ENCODE measurements at regions not wholly inside any gene's neighbourhood (a gene's known extent, or its start where the extent isn't known, plus 50 kb on each side); places are given as distances from the start of the nearest gene placed in this dataset.
"Not testable (repeated sequence)": the region's sequence is repeated elsewhere in the genome, so short reads cannot be mapped to it uniquely, and the experiment has no call there.

DNA sequence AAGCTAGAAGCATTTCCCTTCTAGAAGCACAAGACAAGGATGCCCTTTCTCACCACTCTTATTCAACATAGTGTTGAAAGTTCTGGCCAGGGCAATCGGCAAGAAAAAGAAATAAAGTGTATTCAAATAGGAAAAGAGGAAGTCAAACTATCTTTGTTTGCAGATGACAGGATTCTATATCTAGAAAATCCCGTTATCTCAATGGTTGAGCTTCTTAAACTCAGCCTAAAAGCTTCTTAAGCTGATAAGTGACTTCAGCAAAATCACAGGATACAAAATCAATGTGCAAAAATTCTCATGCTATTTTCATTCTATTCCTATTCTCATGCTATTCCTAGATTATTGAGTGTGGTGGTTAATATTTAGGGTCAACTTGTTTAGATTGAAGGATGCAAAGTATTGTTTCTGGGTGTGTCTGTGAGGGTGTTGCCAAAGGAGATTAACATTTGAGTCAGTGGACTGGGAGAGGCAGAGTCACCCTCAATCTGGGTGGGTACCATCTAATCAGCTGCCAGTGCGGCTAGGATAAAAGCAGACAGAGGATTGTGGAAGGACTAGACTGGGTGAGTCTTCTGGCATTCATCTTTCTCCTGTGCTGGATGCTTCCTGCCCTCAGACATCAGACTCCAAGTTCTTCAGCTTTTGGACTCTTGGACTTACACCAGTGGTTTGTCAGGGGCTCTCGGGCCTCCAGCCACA, 111.9 kb downstream of the LSMEM1 start:
- DNase-seq (ENCODE audit: low read depth), result not testable (repeated sequence)

DNA sequence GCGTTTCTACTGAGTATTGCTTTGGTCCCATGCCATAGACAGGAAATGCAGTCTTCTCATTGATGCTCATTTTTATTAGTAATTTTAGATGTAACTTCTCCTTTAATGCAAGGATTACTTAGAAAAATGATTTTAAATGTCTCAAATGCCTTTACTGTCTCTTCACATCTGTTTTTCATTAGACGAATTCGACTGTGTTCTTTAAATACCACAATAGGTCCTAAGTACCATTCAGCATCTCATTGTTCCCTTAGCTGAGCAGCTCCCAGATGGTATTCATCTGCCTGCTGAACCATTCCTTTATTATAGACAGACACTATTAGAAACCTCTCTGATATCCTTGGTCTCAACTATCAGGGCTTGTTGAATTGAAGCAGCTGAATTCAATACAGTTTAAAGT, 113.6 kb downstream of the LSMEM1 start:
- DNase-seq (ENCODE audit: low read depth), result peak; percentile 23

- DNase-seq (ENCODE audit: low read depth), result peak; percentile 50
Observed at GRCh38 chr7:112596260-112596659, 115.5 kb downstream of the LSMEM1 start.

DNA sequence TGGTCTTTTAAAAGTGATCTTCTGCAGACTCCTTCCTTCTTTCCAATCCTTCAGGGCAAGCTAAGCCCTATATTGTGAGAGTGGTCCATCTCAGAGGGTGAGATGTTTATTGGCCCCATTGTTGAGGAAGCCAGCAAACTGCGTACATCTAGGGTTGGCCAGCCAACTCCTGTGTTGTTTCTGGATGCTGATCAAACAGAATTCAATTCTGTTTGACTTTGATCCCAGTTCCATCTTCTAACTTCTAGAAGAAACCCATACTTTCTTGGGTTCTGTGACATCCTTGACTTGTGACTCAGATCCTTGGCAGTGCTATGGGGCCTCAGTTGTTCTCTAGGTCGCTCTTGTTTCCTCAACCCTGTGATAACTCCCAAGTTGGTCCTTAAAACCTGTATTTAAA, 116.2 kb downstream of the LSMEM1 start:
- no peak for DNase-seq (ENCODE audit: low read depth)

GRCh38 chr7:112603673-112604072, 122.9 kb downstream of the LSMEM1 start:
- no peak for DNase-seq (ENCODE audit: low read depth)

DNA sequence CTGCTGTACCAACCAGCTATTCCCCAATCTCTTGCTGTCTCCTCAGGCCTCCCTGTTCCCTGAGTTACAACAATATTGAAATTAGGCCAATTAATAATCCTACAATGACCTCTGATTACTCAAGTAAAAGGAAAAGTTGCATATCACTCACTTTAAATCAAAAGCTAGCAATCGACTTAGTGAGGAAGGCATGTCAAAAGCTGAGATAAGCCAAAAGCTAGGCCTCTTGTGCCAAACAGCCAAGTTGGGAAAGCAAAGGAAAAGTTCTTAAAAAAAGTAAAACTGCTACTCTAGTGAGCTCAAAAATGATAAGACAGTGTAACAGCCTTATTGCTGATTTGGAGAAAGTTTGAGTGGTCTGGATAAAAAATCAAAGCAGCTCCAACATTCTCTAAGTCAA, 129.8 kb downstream of the LSMEM1 start:
- DNase-seq (ENCODE audit: low read depth), result no peak

- no peak for DNase-seq (ENCODE audit: low read depth)
Observed at GRCh38 chr7:112615701-112616100, 134.9 kb downstream of the LSMEM1 start.

GRCh38 chr7:112616295-112616694, 135.5 kb downstream of the LSMEM1 start:
- no peak for DNase-seq (ENCODE audit: low read depth)

DNA sequence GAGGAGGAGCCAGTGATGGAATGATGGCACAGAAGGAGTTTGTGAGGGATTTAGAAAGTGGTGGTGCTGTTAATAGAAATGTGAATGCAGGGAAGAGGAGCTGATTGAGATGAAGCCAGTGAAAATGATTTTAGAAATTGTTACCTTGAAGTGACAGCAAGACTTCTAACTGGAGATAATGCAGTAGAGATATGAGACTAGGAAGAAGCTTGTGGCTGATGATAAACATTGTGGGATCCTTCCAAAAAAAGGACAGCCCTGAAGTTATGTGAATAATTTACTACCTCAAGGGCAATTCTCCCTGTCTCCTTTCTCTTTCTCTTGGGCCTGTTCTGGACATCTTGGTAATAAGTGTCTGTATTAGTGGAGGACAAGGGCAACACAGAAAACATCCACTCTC, 138.6 kb downstream of the LSMEM1 start:
- no peak for DNase-seq (ENCODE audit: low read depth)

DNA sequence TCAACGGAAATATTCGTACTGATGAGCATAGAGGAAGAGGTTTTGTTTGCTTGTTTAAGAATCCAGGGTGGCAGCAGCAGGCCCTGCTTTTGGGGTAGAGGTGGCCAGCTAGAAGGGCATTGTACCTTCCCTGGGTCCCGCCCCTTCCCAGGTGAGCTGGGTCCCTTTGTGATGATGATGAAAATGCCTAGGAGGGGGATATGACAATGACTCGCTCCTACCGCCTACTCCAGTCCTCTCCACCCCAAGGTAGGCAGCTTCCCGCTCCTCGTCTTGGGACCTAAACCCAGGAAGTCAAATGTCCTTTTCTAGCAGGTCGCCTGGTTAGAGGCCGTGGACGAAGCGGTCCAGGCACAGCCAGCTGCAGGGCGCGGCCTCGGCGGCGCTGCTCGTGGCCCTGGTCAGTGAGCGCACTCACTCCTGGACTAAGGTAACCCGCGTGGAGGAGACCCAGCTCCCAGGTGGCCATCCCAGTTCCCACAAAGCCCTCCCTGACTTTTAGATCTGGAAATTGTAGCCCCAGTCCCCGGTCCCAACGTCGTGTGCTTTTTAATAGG, 141.4 kb downstream of the LSMEM1 start:
- DNase-seq (ENCODE audit: low read depth), result no peak

DNA sequence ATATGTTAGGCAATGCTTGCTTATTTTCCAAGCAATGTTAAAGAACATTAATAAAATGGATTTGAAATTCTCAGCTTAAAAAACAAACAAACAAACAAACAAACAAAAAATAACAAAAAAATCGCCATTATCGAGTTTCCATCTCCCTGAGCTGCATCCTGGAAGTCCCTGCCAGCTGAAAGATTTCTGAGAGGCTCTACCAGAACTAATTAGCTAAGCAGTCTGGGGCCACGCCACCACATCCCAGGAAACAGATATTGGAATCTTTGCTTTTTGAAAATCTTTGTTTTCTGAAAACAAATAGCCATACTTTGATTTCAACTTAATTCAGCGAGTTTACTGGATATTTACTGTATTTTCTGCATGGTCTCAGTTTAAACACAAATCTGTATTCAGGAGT, 143.6 kb downstream of the LSMEM1 start:
- no peak for DNase-seq (ENCODE audit: low read depth)

DNA sequence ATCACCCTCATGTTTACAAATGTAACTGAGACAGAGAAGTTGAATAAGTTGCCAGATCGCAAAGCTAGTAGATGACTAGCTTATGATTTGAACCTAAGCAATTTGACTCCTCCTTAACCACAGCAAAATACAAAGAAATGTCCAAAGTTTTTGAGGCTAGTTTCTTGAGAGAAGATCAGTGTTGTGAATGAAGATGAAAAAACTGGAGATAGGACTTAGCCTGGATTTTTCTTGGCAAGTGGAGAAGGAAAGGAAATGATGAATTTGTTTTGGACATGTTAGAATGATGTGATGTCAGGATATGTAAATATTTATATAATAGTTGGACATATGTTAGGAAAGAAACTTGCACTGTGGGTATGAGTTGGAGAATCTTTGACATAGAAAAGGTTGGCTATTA, 149.8 kb downstream of the LSMEM1 start:
- DNase-seq (ENCODE audit: low read depth), result no peak

GRCh38 chr7:112634107-112634506, 153.3 kb downstream of the LSMEM1 start:
- DNase-seq (ENCODE audit: low read depth), result no peak

GRCh38 chr7:112635742-112636141, 154.5 kb downstream of the TMEM168 start:
- no peak for DNase-seq (ENCODE audit: low read depth)

- DNase-seq (ENCODE audit: low read depth), result no peak
Observed at GRCh38 chr7:112638675-112639400, 151.4 kb downstream of the TMEM168 start.

- no peak for DNase-seq (ENCODE audit: low read depth)
Observed at GRCh38 chr7:112640685-112641084, 149.5 kb downstream of the TMEM168 start.

GRCh38 chr7:112646783-112647182, 143.4 kb downstream of the TMEM168 start:
- DNase-seq (ENCODE audit: low read depth), result peak; percentile 16

DNA sequence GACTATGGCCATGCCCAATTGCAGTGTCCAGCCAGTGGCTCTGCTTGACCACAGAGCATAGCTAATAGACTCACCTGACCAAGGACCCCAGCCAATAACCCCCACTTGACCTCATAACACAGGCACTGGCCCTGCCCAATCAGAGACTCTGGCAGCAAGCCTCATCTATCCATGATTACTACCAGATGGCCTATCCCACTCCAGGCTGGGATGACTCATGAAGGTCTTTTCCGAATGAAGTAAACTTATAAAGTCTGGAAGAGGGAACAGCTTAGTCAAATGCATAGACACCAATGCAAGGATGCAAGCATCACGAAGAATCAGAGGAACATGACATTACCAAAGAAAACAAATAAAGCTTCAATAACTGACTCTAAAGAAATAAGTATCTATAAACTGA, 141.4 kb downstream of the TMEM168 start:
- no peak for DNase-seq (ENCODE audit: low read depth)

GRCh38 chr7:112649560-112649959, 140.6 kb downstream of the TMEM168 start:
- no peak for DNase-seq (ENCODE audit: low read depth)

GRCh38 chr7:112654322-112655216, 135.6 kb downstream of the TMEM168 start:
- no peak for DNase-seq (ENCODE audit: low read depth)

DNA sequence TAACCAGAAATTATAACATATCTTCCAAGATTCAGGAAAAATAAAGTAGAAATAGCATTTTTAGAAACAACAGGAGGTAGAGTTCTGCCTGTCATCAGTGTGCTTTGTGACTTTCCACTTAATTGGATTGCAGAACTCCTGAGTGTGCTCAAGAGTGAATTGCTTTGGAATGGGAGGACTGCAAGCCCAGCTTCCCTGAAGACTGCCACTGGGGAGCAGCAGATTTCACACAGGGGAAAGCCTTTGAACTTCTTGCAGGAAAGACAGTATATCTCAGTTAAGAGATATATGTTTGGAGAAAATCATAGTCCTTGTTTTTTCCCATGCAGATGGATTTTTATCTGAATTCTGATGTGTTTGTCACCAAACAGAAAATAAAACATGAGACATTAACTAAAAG, 124.5 kb downstream of the TMEM168 start:
- DNase-seq (ENCODE audit: low read depth), result peak; percentile 50

DNA sequence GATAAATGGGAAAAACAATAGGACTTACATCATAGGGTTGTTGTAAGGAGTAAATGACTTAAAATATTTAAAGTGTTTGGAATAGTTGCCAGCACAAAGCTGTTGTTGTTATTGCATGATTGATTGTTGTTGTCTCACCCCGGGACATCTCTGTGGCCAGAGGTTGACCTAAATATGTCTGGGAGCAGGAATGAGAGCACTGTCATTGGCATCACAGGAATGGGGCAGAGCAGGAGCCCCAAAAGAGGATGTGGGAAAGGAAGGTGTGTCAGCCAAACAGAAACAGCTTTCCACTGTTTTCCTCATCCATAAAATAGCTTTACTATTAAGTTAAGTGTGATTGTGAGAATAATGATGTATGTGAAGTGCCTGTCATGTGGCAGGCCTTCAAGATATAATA, 121.6 kb downstream of the TMEM168 start:
- DNase-seq (ENCODE audit: low read depth), result peak; percentile 58
